NCI-H1436 treated with DMSO at 0.1 percent for 48 hours (cell line): ENCODE measurements at regions not wholly inside any gene's neighbourhood (a gene's known extent, or its start where the extent isn't known, plus 50 kb on each side); places are given as distances from the start of the nearest gene placed in this dataset.
"Not testable (repeated sequence)": the region's sequence is repeated elsewhere in the genome, so short reads cannot be mapped to it uniquely, and the experiment has no call there.

ENCODE experiments used
- DNase-seq: peaks from one replicate; lab custom pipeline; 2025; lab: John Stamatoyannopoulos, UW

DNA sequence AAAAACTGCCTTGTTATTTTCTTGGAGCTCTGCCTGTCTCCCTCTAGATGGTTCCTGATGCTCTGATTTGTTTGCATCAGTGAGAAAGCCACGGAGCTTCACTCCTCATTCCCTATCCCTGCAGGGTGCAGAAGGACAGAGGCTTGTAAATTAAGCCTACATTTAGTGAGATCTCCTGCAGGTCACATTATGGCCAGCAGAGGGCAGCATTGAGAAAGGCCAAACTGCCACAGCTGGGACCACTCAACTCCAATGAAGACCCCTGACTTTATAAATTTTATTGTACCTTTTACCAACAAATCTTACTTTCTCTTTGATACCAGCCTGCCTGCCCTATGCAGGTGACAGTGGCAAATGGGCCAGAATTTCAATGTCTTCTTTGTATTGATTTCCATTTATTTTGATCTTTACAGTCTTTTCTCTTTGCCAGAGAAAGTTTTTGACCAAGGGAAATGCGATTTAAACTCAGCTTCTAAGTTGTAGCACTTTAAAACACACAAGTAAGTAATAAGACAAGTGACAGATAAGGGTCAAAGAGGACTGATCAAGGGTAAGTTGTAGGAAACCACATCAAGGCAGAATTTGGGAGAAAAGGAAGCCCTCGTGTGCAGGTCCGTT lies 1029.1 kb upstream of the KLHL29 start:
- DNase-seq = no peak

DNA sequence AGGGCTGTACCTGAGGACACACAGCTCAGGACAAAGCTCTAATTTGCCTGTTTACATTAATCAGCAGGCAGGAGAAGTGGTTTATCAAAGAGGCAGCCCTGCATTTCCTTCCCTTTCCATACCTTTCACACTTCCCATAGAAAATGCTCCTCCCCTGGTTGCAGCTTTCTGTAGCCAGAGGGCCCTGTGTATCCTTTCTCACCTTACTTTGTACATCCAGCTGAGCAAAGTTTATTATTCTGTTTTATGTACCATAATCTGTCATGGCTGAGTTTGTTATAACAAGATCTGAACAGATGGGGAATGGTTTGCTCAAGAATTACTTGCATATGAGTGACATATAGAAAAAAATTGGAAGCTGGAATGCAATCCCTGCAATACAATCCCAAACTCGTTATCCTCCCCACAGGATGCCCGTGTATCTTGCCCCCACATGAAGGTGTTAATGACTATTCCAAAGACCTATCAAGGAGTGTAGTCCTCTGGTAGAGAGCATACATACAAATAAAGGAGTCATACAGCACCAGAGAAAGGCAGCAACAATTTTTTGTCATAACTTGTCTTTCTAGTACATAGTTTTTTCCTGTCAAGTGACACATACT lies 1025.8 kb upstream of the KLHL29 start:
- DNase-seq = no peak

DNA sequence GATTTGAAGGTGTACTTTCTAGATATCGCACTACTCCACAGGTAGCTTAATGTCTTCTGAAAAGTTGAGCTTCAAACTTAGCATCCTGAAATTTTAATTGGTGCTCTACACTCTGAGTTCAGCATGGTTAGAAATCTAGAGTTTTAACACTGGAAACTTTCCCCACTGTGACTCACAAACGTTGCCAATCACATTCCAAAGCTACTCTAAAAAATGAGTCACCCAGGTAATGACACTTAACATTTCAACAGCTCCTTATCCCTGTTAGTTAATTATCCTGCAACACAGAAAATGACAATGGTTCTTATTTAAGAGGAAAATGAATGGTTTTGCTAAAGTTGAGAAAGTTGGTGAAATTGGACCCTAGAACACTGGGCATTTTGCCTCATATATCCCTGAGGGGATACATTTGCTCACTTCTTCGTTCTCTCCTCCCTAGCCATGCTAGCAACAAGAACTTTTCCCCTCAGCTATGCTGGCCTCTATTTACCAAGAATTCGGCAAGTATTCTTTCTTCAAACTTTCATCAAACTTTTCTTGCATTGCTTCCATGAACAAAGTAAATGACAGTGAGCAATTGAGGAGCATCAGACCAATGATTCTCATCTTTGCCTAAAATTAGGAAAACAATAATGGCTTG lies 1024.1 kb upstream of the KLHL29 start:
- no peak for DNase-seq

DNA sequence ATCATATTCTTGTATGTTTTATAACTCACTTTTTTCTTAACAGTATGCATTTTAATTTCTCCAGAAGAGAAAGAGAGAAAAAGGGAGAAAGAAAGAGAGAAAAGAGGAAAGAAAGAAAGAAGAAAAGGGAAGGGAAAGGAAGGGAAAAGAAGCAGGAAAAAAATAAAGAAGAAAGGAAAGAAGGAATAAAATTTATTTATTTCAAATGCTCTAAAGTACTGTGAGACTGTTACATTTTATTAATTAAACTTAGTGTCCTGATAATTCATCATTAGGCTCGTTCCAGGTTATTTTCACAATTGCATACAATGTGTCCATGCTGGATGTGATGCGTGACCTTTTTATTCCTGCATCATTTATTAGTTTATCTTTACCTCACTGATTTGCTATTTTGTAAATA lies 1023.4 kb upstream of the KLHL29 start:
- no peak for DNase-seq

DNA sequence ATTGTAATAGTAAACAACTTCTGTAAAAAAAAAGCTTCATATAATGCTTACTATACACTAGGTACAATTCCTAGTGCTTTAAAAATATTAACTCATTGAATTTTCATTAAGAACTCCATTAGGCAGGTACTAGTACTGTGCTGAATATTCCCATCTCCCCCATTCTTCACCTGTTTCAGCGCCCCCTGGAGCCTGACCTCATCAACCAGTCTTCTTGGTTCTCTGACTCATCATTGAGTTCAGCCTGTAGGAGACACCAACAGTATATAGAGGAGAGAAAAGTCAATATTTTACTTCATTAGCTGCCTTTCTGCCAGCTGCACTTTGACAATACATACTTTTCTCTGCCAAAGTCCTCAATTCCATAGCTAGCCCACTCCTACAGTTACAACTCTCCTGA lies 1009.9 kb upstream of the KLHL29 start:
- DNase-seq = no peak

DNA sequence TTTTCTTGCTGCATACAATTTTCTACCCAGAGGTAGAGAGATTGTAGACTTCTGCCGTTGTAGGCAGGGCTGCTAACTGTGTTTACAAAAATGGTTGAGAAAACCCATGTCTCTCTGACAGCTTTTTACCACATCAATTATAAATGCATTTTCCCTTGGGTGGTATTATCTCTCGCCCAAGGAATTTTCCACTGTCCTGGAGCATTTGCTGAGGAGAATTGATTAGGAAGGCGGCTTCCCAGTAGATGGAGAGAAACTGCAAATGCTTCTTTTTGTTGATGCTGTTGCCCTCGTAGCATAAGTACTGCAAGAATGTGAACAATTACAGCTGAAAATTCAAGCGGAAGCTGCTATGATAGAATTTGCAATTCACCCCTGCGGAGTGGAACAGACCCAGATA lies 1007.7 kb upstream of the KLHL29 start:
- DNase-seq = no peak

DNA sequence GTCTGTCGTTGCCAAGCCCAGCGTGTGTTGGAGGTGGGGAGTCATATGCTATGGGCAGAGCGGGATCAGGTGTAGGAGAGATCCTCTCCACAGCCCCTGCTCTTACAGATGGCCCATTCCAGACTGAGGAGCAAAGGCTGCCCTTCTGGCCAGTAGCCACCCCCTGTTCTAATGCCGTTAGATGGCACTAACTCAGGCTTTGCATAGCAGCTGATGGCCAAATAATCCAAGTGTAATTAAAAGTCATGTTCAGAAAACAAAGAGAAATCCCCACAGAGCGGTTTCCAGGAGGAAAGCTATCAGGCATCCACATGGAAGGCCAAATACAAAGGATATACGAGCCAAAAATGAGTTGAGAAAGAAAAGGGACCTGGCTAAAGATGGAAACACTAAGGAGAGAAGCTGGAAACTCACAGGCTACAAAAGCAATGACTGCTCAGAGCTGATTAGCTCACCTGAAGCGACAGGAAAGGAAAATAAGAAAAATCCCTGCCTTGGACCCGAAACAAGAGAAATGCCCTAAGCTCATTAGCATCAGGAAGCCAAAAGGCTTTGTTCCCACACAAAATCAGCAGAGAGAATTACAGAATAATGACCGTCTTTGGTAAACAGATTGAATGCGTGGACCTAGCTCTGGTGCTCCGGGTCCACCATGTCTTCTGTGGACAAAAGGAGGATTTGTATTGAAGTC lies 1002.4 kb upstream of the KLHL29 start:
- no peak for DNase-seq

DNA sequence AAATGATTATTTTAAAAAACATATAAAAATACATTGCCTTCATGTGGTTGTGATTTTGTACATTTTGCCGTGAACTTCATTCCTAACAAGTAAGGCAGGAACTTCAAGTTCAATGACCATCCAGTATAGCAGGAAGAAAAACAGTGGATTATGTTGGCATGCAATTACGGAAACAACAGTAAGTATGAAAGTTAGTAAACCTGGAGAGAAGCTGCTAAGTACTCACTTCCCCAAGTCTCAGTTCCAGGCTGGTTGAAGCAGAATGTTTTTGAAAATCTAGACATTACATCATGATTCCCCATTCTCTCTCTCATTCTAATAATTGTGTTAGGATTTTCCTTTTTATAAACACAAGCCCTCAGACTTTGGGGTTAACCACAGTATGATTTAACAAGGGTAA lies 987.1 kb upstream of the KLHL29 start:
- DNase-seq = no peak

DNA sequence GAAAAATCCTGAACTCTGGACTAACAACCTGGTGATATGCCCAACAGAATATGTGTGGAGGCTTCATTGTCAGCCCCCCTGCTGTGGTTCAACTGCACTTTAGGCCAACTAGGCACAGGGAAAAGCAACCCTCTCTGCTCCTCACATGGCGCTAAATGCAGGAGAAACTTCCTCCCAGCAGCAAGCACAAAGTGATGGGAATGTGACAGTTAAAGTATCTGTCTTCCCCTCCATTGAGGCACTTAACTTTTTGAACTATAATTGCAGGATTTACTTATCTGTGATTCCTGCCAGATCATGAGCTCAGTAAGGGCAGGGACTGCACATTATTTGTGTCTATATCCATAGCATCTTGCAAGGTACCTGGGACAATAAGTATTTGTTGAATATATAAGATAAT lies 981.2 kb upstream of the KLHL29 start:
- DNase-seq = no peak

DNA sequence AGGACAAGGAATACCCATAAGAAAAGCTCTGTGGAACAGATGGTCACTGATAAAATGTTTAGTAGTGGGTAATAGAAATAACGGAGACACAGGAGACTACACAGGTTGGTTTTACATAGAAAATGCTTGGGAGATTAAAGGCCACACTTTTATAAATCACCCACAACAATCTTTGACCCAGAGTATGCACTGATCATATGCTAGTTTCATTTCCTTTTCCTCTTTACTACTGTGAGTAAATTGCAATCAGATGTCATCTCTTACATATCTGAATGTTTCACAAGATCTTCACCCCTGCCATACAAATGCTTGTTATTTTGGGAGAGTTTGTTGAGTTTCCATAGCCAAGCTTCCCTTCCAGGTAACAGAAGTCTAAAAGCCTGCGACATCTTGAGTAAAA lies 978.4 kb upstream of the KLHL29 start:
- no peak for DNase-seq

DNA sequence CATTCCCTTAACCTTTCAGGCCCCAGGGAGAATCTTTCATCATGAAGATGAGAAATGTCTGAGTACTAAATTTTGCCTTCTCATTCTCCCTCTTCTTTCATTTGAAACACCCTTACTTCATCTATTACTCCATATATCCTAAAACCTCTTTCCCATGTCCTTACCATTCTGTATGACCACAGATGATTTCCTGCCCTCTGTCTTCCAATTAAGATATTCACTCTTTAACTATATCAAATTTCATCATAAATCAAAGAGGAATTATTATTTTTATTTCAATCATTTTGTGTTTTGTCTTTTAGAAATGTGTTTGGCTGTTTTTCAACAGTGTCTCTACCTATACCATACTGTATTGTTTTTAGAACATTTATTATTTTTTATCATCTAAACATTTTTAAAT lies 964.9 kb upstream of the KLHL29 start:
- DNase-seq = no peak

DNA sequence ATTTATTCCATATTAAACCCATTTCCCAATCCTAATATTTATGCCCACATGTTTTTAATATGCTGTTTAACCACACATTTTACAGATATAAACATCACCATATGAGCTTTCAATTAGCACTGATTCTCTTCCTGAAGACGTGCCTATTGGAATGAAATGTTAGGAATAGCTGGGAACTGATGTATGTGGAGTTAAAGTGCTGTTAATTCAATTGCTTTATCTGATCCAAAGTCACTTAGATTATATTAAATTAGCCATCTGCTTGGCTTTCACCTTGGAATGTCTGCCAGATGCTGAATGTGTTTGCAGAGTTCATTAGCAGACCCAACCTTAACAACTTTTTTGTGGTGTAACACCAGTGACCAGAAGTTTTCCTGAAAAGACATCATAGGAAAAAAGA lies 942.9 kb upstream of the KLHL29 start:
- no peak for DNase-seq

DNA sequence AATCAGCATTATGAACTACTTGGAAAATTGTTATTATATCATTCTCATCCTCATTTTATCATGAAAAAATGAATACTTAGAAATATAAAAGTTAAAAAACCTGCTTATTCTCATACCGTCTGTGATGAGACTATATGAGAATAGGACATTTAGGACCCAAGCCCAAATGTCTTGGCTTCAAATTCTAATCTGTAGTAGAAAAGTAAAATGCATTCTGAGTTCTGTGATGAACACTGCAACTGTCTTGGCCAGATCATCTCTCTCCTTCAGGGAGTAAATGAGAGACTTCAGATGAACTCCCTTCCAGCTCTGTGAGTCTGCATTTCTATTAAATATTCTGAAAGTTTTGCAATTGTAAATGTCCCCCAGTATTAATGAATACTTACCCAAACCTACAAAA lies 940.7 kb upstream of the KLHL29 start:
- no peak for DNase-seq

DNA sequence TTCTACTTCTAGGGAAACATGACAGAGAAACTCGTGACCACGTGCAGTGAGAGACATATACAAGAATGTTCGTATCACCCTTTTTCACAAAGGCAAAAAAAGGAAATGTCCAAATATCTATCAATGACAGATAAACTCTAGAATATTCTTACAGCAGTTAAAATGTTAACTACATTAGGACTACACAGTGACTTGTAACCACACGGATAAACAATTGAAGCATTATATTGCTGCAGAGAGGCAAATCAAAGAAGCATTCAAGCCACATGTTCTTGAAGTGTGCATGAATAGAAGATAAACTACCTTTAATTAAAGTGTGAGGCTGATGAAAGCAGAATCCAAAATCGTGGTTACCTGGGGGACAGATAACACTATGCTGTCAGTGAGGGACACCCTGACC lies 935.3 kb upstream of the KLHL29 start:
- DNase-seq = no peak

DNA sequence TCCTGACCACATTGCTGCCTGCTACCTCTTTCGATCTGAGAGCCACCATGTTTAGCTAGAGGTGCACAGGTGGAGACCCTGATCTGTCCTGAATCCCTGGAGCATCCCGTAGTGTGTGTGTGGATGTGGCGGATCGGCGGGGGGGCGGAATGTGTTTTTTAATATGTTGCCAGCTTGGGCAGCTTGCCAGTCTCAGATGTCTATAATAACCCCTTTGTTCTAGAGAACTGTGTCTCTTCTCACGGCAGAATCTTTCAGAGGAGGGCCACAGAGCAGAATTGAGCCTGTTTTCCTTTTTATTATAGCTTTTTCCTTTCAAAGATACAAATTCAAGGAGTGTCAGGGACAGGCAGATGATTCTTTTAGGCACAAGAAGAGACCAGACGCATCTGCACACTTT lies 934.1 kb upstream of the KLHL29 start:
- no peak for DNase-seq

DNA sequence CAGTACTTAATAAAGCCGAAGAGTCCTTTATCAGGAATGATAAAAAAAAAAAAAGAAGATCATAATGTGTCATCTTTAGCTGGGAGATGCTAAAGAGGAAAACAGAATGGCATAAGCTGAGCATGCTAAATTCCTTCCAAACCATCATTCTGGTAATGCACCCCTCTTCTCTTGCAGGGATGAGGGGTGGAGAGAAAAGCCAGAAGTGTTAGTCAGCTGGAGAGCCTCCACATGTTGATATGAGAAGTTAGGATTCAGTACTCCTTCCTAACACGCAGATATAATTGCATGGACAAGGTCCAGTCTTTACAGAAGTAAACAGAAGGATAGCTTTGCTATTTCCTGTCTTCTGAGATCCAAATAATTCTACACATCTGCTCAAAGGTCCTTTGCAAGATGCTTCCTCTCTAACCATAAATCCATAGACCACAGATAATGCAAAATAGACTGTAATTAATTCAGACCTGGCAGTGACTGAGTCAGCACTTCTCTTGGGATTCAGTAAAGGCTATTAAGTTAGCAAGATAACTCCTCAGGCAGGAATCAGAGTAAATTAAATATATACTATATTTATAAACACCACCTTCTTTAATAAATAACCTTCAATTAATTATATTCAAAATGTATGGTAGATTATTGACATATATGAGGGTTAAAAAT lies 930.0 kb upstream of the KLHL29 start:
- no peak for DNase-seq

DNA sequence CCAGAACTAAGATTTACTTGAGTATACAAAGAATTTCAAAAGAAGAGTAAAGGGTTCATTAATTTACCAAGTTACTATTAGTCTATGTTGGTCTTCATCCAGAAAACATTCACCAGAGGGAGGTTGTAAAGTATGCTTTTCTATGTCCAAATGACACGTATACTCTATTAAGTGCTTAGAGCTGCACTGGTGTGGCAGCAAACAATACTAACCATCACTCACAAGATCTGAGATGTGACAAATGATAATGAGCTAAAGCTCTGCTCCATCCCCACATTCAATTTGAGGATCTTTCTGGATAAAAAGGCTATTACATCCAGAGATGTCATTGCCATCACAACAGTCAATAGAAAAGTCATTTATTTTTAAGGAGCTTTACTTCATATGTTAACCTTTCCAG lies 926.5 kb upstream of the KLHL29 start:
- no peak for DNase-seq

DNA sequence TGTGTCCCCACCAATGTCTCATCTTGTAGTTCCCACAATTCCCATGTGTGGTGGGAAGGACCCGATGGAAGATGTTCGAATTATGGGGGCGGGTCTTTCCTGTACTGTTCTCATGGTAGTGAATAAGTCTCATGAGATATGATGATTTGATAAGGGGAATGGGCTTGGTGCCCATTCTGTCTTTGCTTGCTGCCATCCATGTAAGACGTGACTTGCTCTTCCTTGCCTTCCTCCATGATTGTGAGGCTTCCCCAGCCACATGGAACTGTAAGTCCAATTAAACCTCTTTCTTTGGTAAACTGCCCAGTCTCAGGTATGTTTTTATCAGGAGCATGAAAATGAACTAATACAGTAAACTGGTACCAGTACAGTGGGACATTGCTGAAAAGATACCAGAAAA lies 909.9 kb upstream of the KLHL29 start:
- not testable (repeated sequence) for DNase-seq

DNA sequence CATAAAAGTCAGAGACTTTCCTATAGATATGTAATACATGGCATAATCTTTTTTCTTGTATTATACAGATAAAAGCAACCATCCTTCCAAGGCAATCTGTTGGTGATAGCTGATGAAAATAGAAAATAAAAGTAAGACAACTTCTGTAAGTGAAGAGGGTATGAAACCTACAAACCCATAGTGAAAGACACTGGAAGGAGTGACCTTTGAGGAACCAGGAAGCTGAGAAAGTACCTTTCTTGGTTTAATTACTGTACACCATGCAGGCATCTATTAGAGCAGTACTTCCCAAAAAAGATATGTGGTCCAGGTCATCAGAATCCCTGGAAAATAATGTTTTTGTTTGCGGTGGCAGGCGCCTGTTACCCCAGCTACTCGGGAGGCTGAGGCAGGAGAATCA lies 906.6 kb upstream of the KLHL29 start:
- DNase-seq = no peak

DNA sequence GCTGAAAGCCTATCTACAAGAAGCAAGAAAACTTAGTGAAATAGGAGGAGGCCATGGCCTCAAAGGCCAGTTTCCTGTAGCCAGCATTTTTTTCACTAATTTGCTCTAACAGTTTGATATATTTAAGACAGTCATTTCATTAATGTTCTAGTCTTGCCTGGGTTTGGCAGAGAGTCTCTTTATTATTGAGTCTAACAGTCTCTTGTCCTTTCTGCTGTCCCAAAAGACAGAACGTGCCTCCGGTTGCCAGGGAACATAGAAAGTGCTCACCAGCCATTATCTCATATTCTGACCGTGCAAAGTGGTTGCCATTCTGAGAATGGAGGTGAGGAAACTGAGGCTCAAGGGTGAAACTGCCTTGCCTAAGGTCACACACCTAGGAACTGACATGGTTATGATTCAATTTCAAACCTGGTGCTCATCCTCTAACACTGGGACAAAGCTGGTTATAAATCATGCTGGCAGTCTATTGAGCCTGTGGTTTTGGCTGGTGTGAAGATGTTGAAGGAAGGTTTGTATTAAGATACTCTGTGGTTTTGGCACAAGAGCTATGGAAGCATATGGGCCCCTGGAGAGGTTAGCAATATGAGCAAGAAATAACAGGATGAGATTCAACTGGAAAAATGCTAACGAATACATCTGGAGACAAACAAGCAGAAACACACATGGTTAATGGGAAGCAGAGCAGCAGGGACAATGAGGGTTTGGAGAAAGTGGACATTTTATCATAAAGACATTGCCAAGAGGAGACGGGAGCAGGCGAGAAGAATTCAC lies 903.3 kb upstream of the KLHL29 start:
- DNase-seq = no peak

DNA sequence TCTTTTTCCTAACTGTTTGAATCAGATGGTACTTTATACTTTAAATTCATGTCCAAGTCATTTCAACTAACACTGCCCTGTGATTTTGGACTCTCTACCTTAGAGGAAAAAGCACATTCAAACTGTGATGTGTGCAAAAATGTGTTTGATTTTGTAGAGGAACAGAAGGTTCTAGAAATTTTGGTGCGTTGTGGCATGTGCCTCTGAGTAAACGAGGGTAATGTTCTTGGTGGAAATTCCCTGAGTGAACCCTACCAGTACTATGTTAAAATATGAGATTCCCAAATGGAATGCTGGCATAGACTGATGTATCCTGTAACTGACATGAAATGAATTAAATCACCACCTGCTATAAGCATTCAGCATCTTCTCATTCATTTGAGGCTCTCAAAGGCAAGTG lies 901.9 kb upstream of the KLHL29 start:
- DNase-seq = no peak

DNA sequence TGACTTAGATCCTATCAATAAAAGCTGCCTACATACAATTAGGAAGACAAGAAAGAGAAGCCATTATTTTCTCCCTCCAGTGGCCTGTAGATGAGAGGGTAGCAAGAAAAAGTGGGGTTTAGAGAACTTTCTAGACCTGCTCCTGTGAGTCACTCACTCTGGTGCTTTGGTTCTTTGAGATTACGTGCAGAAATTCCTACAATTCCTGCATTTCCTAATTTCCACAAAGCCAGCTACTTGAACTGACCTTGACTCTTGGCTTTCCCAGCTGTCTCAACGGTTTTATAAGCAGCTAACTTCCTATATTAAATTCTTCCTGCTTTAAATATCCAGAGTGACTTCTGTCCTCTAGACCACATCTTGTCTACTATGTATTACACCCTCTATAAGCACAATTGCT lies 899.5 kb upstream of the KLHL29 start:
- DNase-seq = no peak
